ENCODE measurements at regions not wholly inside any gene's neighbourhood (a gene's known extent, or its start where the extent isn't known, plus 50 kb on each side); places are given as distances from the start of the nearest gene placed in this dataset.

- Histone ChIP-seq H3K27ac (no peak overlapping the region), H3K36me3 (no peaks in the 10 kb centered on the region), H3K9me3 (no peaks in the 10 kb centered on the region), H3K4me3 (no peak overlapping the region), H3K4me1 (ENCODE audit: insufficient read depth) (peaks cover 2% of the 10 kb centered on the region), H3K27me3 (no peaks in the 10 kb centered on the region)
- 51 to 54% (median 52%) methylated on average over 10 of the region's 10 CpGs for WGBS, 3 donors
- intact Hi-C loops (cut with DNase I), result no loop called here
- TF ChIP-seq EP300 (IDR thresholded peaks at IDR 0.05) (no peak), POLR2A (IDR thresholded peaks at IDR 0.05) (no peak)
- TF ChIP-seq, protein P1, sequence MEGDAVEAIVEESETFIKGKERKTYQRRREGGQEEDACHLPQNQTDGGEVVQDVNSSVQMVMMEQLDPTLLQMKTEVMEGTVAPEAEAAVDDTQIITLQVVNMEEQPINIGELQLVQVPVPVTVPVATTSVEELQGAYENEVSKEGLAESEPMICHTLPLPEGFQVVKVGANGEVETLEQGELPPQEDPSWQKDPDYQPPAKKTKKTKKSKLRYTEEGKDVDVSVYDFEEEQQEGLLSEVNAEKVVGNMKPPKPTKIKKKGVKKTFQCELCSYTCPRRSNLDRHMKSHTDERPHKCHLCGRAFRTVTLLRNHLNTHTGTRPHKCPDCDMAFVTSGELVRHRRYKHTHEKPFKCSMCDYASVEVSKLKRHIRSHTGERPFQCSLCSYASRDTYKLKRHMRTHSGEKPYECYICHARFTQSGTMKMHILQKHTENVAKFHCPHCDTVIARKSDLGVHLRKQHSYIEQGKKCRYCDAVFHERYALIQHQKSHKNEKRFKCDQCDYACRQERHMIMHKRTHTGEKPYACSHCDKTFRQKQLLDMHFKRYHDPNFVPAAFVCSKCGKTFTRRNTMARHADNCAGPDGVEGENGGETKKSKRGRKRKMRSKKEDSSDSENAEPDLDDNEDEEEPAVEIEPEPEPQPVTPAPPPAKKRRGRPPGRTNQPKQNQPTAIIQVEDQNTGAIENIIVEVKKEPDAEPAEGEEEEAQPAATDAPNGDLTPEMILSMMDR (IDR thresholded peaks at IDR 0.05), result no peak
- no peak for DNase-seq
Observed at GRCh38 chr6:14316651-14317386, 199.2 kb downstream of the CD83 start.

GRCh38 chr6:14317387-14317970 lies 199.9 kb downstream of the CD83 start:
- Histone ChIP-seq H3K27me3 (no peaks in the 10 kb centered on the region), H3K4me3 (no peak overlapping the region), H3K36me3 (no peaks in the 10 kb centered on the region), H3K4me1 (ENCODE audit: insufficient read depth) (peaks cover 2% of the 10 kb centered on the region), H3K27ac (no peak overlapping the region), H3K9me3 (no peaks in the 10 kb centered on the region)
- TF ChIP-seq POLR2A (IDR thresholded peaks at IDR 0.05), result no peak
- no peak for TF ChIP-seq EP300 (IDR thresholded peaks at IDR 0.05)
- TF ChIP-seq, protein P1 (IDR thresholded peaks at IDR 0.05), result no peak
- intact Hi-C loops (cut with DNase I), result no loop called here
- 73 to 86% (median 81%) methylated on average over 6 of the region's 6 CpGs for WGBS, 3 donors
- DNase-seq, result no peak

DNA sequence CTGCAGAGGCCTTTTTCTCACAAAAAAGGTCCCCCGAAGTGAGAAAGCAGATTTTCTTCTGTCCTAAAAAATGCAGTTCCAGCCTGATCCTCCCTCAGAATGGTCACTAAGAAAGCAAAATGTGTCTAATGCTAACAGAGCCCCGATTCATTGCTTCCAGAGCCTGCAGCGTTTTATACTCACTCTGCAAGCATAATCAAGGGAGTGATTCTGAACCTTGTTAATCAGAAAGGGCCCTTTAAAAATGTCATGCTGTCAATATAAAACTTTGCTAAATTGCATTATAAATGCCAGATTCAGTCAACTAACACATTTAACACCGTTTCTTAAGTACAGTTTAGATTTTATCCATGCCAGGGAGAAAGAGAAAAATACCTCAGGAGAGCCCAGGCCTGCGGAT lies 202.8 kb downstream of the CD83 start:
- no peak for DNase-seq
- Histone ChIP-seq H3K36me3 (no peaks in the 10 kb centered on the region), H3K27me3 (no peaks in the 10 kb centered on the region), H3K4me1 (ENCODE audit: insufficient read depth) (peaks cover 2% of the 10 kb centered on the region), H3K9me3 (no peaks in the 10 kb centered on the region), H3K4me3 (no peak overlapping the region), H3K27ac (no peak overlapping the region)
- TF ChIP-seq POLR2A (IDR thresholded peaks at IDR 0.05) (no peak), EP300 (IDR thresholded peaks at IDR 0.05) (no peak)
- TF ChIP-seq, protein P1 (IDR thresholded peaks at IDR 0.05), result no peak
- intact Hi-C loops (cut with DNase I), result no loop called here
- 78 to 87% (median 87%) methylated on average over 5 of the region's 5 CpGs for WGBS, 3 donors

- H3K27me3 ChIP-seq, result no peaks in the 10 kb centered on the region
- WGBS, 3 donors, result 88 to 93% (median 92%) methylated on average over 10 of the region's 10 CpGs
- no peaks in the 10 kb centered on the region for H3K9me3 ChIP-seq
- no peak overlapping the region for H3K4me3 ChIP-seq
- intact Hi-C loops (cut with DNase I), result no loop called here
- H3K4me1 ChIP-seq (ENCODE audit: insufficient read depth), result no peaks in the 10 kb centered on the region
- no peak for DNase-seq
- TF ChIP-seq EP300 (IDR thresholded peaks at IDR 0.05) (no peak), POLR2A (IDR thresholded peaks at IDR 0.05) (no peak)
- TF ChIP-seq, protein P1 (IDR thresholded peaks at IDR 0.05), result no peak
- no peak overlapping the region for H3K27ac ChIP-seq
- H3K36me3 ChIP-seq, result no peaks in the 10 kb centered on the region
Observed at GRCh38 chr6:14321992-14322772, 204.6 kb downstream of the CD83 start.
